ENCODE measurements at regions not wholly inside any gene's neighbourhood (a gene's known extent, or its start where the extent isn't known, plus 50 kb on each side); places are given as distances from the start of the nearest gene placed in this dataset.

DNA sequence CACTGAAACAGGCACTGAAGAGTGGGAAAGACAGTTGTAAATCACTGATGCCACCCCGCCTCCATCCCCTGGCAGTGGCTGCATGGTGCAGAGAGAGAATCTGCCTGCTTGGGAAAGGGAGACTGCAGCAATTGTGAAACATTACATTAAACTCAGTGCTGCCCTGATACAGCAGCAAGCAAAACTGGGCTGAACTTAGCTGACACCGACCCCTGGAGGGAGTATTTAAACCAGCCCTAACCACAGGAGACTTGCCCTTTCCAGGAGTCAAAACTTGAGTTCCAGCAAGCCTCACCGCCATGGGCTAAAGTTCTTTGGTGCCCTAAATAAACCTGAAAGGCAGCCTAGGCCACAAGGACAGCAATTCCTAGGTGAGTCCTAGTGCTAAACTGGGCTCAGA is 109.4 kb upstream of the PLPP4 start:
- TF ChIP-seq POLR2A (IDR thresholded peaks at IDR 0.05; ENCODE audit: low read depth, low read length) (no peak), TAF1 (IDR thresholded peaks at IDR 0.05; ENCODE audit: low read depth, low read length) (no peak)
